ENCODE measurements at regions not wholly inside any gene's neighbourhood (a gene's known extent, or its start where the extent isn't known, plus 50 kb on each side); places are given as distances from the start of the nearest gene placed in this dataset.

DNA sequence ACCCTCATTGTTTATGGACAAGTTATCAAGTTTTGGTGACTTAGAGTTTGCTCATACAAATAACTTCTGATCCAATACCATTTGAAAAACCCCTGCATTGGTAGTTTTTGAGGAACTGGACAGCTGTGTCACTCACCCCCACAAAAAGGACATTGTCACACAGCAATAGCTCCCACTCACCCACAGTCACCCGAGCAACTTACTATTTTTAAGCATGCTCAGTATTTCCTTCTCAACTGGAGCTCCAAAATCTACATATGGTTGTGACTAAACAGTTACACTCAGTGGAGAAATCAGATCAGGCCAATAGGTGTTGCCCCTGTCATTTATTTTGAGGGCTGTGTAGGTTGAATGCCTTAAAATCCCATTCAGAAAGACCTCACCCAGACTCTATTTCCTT is 165.2 kb upstream of the AUTS2 start:
- peaks cover 6% of the 10 kb centered on the region for H3K27me3 ChIP-seq (ENCODE audit: low read depth)
- H3K9me3 ChIP-seq (replicated peaks) = no peaks in the 10 kb centered on the region
- peaks cover 20% of the 10 kb centered on the region for H3K4me1 ChIP-seq
- no peaks in the 10 kb centered on the region for H3K36me3 ChIP-seq
- H3K27ac ChIP-seq (replicated peaks) = no peak overlapping the region
- intact Hi-C loops (cut with micrococcal nuclease) = no loop called here
- no peak for DNase-seq
- no peak overlapping the region for H3K4me3 ChIP-seq
- TF ChIP-seq, protein P1, sequence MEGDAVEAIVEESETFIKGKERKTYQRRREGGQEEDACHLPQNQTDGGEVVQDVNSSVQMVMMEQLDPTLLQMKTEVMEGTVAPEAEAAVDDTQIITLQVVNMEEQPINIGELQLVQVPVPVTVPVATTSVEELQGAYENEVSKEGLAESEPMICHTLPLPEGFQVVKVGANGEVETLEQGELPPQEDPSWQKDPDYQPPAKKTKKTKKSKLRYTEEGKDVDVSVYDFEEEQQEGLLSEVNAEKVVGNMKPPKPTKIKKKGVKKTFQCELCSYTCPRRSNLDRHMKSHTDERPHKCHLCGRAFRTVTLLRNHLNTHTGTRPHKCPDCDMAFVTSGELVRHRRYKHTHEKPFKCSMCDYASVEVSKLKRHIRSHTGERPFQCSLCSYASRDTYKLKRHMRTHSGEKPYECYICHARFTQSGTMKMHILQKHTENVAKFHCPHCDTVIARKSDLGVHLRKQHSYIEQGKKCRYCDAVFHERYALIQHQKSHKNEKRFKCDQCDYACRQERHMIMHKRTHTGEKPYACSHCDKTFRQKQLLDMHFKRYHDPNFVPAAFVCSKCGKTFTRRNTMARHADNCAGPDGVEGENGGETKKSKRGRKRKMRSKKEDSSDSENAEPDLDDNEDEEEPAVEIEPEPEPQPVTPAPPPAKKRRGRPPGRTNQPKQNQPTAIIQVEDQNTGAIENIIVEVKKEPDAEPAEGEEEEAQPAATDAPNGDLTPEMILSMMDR (IDR thresholded peaks at IDR 0.05; ENCODE audit: borderline replicate concordance) = no peak

DNA sequence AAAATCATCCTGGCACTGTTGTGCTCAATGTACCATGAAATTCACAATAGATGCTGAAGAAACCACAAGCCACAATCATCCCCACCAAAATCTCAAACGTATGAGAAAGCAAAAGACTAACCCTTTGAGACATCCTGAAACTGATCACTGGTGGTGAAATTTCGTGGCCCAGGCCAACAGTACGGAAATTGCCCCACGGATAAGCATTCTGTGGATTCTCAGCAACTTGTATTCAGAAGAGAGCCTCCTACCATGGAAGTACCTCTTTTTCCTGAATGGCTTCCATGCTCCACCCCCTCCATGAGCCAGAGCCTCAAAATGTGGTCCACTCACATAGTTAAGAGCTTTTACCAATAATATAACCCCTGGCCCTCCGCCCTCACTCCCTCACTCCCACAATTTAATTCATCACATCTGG is 163.9 kb upstream of the AUTS2 start:
- TF ChIP-seq, protein P1 (IDR thresholded peaks at IDR 0.05; ENCODE audit: borderline replicate concordance) = no peak
- H3K4me1 ChIP-seq = peaks cover 28% of the 10 kb centered on the region

DNA sequence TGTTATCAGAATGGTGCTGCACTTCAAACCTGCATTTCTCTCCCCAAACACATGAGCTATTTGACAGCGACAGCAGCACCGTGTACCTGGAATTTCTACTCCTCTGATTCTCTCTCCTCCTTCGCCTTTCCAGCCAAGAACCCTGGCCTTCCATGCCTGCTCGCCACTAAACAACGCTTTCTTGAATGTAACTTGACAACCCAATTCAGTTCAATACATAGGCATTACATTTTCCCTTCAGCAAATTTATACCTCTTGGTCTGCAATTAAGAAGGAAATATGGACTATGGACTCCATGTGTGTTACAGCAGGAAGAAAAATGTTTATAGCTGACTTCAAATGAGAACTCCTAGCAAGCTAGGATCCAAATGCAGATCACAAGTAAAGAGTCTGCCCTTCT is 162.6 kb upstream of the AUTS2 start:
- H3K36me3 ChIP-seq = no peaks in the 10 kb centered on the region
- no peak overlapping the region for H3K4me3 ChIP-seq
- intact Hi-C loops (cut with micrococcal nuclease) = no loop called here
- no peak for DNase-seq
- H3K4me1 ChIP-seq = peaks cover 16% of the 10 kb centered on the region
- TF ChIP-seq, protein P1 (IDR thresholded peaks at IDR 0.05; ENCODE audit: borderline replicate concordance) = no peak
- H3K27me3 ChIP-seq (ENCODE audit: low read depth) = no peaks in the 10 kb centered on the region
- peaks cover 6% of the 10 kb centered on the region for H3K9me3 ChIP-seq (replicated peaks)
- H3K27ac ChIP-seq (replicated peaks) = no peak overlapping the region

More for the DNA sequence above, 163.9 kb upstream of the AUTS2 start:
- Histone ChIP-seq H3K4me3 (no peak overlapping the region), H3K27ac (replicated peaks) (no peak overlapping the region), H3K9me3 (replicated peaks) (no peaks in the 10 kb centered on the region), H3K36me3 (no peaks in the 10 kb centered on the region), H3K27me3 (ENCODE audit: low read depth) (peaks cover 1% of the 10 kb centered on the region)
- intact Hi-C loops (cut with micrococcal nuclease) = no loop called here
- no peak for DNase-seq

DNA sequence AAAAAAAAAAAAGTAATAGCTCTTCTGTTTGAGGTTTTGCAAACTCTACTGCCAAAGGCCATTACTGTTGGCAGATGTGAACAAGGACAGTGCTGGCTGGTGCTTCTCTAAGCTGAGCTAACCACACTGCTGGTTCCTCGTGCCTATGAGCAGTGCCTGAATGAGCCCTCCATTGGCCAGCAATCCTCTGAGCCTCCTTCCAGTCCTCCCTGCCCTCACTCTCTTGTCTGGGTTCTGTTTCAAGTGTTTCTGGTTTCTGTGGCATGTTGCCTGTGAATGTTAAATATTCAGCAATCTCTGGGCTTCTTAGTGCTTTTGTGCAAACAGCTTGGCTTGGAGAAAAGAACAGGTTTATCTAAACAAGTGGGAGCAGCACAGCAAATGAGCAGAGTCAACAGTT is 161.3 kb upstream of the AUTS2 start:
- Histone ChIP-seq H3K27ac (replicated peaks) (no peak overlapping the region), H3K27me3 (ENCODE audit: low read depth) (no peaks in the 10 kb centered on the region), H3K4me3 (no peak overlapping the region), H3K36me3 (no peaks in the 10 kb centered on the region), H3K9me3 (replicated peaks) (peaks cover 6% of the 10 kb centered on the region), H3K4me1 (peaks cover 11% of the 10 kb centered on the region)
- intact Hi-C loops (cut with micrococcal nuclease) = no loop called here
- TF ChIP-seq, protein P1 (IDR thresholded peaks at IDR 0.05; ENCODE audit: borderline replicate concordance) = no peak
- no peak for DNase-seq

DNA sequence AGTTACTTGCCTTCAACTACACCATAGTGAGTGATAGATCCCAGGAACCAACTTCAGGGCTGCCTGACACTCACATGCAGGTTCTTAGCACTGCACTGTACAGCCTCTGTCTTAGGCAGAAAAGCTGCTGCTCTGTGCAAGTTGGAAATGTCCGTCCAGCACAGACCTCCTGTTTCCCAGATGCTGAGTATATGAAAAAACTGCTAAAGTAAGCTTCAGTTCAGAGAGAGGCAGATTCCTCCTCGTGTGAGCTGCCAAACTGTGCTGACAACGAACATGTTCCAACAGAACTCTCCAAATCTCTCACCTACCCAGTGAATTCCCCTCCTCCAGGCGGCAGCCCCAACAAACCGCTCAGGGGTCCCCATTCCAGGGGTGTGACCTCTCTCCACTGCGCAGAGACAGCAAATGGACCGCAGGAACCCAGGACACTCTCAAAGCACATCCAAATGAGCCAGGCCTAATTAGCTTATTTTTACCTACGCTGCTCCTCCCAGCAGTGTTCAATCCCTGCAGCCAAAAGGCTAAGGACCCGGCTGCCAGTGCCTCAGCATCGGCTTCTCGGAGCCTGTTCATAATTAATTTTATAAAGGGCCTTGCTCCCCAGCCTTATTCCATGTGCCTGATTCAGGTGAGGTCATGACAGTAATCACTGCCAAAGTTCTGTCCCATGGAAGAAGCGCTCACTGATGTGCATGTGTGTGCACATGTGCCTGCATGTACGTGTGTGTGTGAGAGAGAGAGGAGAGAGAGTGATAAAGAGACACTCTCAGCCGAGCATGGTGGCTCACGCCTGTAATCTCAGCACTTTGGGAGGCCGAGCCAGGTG is 159.5 kb upstream of the AUTS2 start:
- no peak for DNase-seq
- TF ChIP-seq, protein P1 (IDR thresholded peaks at IDR 0.05; ENCODE audit: borderline replicate concordance) = no peak
- peaks cover 6% of the 10 kb centered on the region for H3K9me3 ChIP-seq (replicated peaks)
- no peak overlapping the region for H3K27ac ChIP-seq (replicated peaks)
- no peak overlapping the region for H3K4me3 ChIP-seq
- no peaks in the 10 kb centered on the region for H3K27me3 ChIP-seq (ENCODE audit: low read depth)
- intact Hi-C loops (cut with micrococcal nuclease) = no loop called here
- peaks cover 11% of the 10 kb centered on the region for H3K4me1 ChIP-seq
- no peaks in the 10 kb centered on the region for H3K36me3 ChIP-seq
